AG10803 (cell line): ENCODE measurements at regions not wholly inside any gene's neighbourhood (a gene's known extent, or its start where the extent isn't known, plus 50 kb on each side); places are given as distances from the start of the nearest gene placed in this dataset.
A peak's percentile ranks its signal among the peaks of the same experiment; 100 is the strongest.

Source experiments
- DNase-seq: peaks from one replicate; pipeline ENCODE4 v3.0.0; 2010; ENCODE audit warnings: low read depth
- H3K4me3 ChIP-seq: 2 replicates; pipeline ENCODE4 v1.5.1; 2011; ENCODE audit warnings: mild to moderate bottlenecking, low read length, control low read depth
- TF ChIP-seq, protein P1 (sequence below): conservative IDR thresholded peaks from 2 replicates; pipeline ENCODE4 v1.5.1; 2011; ENCODE audit warnings: mild to moderate bottlenecking, low read length, control low read depth, inconsistent platforms

- TF ChIP-seq, protein P1, sequence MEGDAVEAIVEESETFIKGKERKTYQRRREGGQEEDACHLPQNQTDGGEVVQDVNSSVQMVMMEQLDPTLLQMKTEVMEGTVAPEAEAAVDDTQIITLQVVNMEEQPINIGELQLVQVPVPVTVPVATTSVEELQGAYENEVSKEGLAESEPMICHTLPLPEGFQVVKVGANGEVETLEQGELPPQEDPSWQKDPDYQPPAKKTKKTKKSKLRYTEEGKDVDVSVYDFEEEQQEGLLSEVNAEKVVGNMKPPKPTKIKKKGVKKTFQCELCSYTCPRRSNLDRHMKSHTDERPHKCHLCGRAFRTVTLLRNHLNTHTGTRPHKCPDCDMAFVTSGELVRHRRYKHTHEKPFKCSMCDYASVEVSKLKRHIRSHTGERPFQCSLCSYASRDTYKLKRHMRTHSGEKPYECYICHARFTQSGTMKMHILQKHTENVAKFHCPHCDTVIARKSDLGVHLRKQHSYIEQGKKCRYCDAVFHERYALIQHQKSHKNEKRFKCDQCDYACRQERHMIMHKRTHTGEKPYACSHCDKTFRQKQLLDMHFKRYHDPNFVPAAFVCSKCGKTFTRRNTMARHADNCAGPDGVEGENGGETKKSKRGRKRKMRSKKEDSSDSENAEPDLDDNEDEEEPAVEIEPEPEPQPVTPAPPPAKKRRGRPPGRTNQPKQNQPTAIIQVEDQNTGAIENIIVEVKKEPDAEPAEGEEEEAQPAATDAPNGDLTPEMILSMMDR: no peak
- no peak overlapping the region for H3K4me3 ChIP-seq
- DNase-seq: no peak
Measured at GRCh38 chr7:137142376-137142775, 201.2 kb downstream of the PTN start.

- TF ChIP-seq, protein P1: no peak
- DNase-seq: peak; percentile 44
- H3K4me3 ChIP-seq: no peak overlapping the region
Measured at GRCh38 chr7:137135654-137136350, 207.7 kb downstream of the PTN start.

GRCh38 chr7:137130751-137131158, 212.8 kb downstream of the PTN start:
- peak; percentile 42 for DNase-seq
- H3K4me3 ChIP-seq: no peak overlapping the region
- TF ChIP-seq, protein P1: no peak

DNA sequence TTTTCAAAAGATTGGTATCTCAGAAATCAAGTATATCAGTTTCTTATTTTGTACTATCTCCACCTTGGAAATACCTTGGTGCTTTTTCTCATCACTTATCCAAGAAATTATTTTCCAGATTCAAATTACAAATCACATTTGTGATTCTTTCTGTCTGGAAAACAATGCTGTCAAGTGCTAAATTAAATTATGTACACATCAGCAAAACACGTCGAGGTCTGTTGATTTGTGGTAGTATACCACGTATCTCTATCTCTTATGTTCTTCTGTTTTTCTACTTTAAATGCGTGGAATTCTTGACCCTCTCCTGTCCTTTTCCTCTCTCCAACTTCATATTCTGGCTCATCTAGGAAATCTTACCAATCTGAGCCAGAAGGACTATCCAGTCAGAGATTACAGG, 214.5 kb downstream of the PTN start:
- DNase-seq: no peak
- TF ChIP-seq, protein P1: no peak
- H3K4me3 ChIP-seq: no peak overlapping the region

DNA sequence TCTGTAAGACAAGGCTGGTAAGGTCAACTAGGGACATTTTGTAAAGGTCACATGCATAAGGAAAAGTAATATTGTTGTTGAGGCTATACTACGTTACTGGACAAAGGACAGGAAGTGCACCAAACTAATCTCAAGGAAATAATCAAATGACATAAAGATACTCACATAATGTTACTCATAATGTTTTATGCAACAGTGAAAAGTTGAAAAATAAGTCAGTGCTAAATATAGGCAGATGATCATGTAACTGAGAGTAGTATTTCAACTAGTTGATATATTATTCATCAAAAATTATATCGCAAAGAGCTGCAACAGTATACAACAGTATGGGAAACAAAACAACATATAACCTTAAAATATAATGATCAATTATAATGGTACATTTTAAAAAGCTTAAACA, 215.7 kb downstream of the PTN start:
- no peak overlapping the region for H3K4me3 ChIP-seq
- TF ChIP-seq, protein P1: no peak
- no peak for DNase-seq

GRCh38 chr7:137127058-137127457, 216.5 kb downstream of the PTN start:
- TF ChIP-seq, protein P1: no peak
- H3K4me3 ChIP-seq: no peak overlapping the region
- DNase-seq: no peak

DNA sequence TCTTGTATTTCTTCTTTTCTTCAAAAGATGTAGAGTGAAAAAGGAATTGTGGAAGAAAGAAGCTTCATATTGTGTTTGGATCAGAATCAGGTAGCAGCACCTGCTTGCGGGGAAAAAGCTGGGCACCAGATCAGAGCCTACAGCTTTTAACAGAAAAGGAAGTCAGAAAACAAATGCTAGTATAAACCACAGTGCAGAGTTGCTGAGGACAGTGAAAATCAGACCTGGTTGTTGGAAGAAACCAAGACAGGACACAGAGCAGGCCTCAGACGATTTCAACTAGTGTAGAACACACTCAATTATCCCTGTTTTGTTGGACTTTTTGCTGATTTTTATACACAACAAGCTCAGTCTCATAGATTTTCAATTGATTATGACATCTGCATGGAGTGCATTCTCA, 221.4 kb downstream of the PTN start:
- no peak for DNase-seq
- TF ChIP-seq, protein P1: no peak
- no peak overlapping the region for H3K4me3 ChIP-seq
